ENCODE measurements at regions not wholly inside any gene's neighbourhood (a gene's known extent, or its start where the extent isn't known, plus 50 kb on each side); places are given as distances from the start of the nearest gene placed in this dataset.
A peak's percentile ranks its signal among the peaks of the same experiment; 100 is the strongest.

GRCh38 chr11:69953356-69953755 is 124.8 kb upstream of the ANO1 start:
- no peaks in the 10 kb centered on the region for H3K36me3 Mint-ChIP-seq (ENCODE audit: low read depth)
- no peak for DNase-seq

GRCh38 chr11:69954756-69955155 is 123.4 kb upstream of the ANO1 start:
- no peaks in the 10 kb centered on the region for H3K4me1 ChIP-seq (ENCODE audit: control insufficient read depth, insufficient read depth, low read length)
- DNase-seq = no peak
- no peak overlapping the region for H3K9ac ChIP-seq (ENCODE audit: extremely low read depth, low read length, poor library complexity, severe bottlenecking)
- H3K27ac ChIP-seq (ENCODE audit: low read depth, low read length) = no peak overlapping the region
- TF ChIP-seq CTCF (conservative IDR thresholded peaks at IDR 0.05) = no peak
- H3K27ac Mint-ChIP-seq = no peak overlapping the region
- no peaks in the 10 kb centered on the region for H3K36me3 ChIP-seq (ENCODE audit: control insufficient read depth, insufficient read depth, low read length)
- H3K4me1 Mint-ChIP-seq = no peaks in the 10 kb centered on the region
- H3K36me3 Mint-ChIP-seq (ENCODE audit: low read depth) = no peaks in the 10 kb centered on the region
- H3K9me3 ChIP-seq (ENCODE audit: control insufficient read depth, low read length) = no peaks in the 10 kb centered on the region
- H3K27me3 Mint-ChIP-seq (ENCODE audit: insufficient read depth) = peaks cover 22% of the 10 kb centered on the region
- H3K27me3 ChIP-seq (ENCODE audit: control insufficient read depth, insufficient read depth, low read length, poor library complexity, severe bottlenecking) = no peaks in the 10 kb centered on the region
- WGBS, 2 experiments (ENCODE audit: insufficient coverage in 1 of 2, insufficient read length in 1 of 2) = 92 to 98% methylated on average over 12 of the region's 12 CpGs
- no peak overlapping the region for H3K4me3 Mint-ChIP-seq
- H3K9me3 Mint-ChIP-seq = peaks cover 4% of the 10 kb centered on the region
- H3K4me3 ChIP-seq (ENCODE audit: low read length) = no peak overlapping the region

More at GRCh38 chr11:69953356-69953755, 124.8 kb upstream of the ANO1 start:
- Mint-ChIP-seq H3K27ac (no peak overlapping the region), H3K27me3 (ENCODE audit: insufficient read depth) (peaks cover 21% of the 10 kb centered on the region), H3K4me3 (no peak overlapping the region), H3K4me1 (peaks cover 11% of the 10 kb centered on the region), H3K9me3 (no peaks in the 10 kb centered on the region)
- Histone ChIP-seq H3K9me3 (ENCODE audit: control insufficient read depth, low read length) (no peaks in the 10 kb centered on the region), H3K27ac (ENCODE audit: low read depth, low read length) (no peak overlapping the region), H3K9ac (ENCODE audit: extremely low read depth, low read length, poor library complexity, severe bottlenecking) (no peak overlapping the region), H3K4me1 (ENCODE audit: control insufficient read depth, insufficient read depth, low read length) (peaks cover 3% of the 10 kb centered on the region), H3K4me3 (ENCODE audit: low read length) (no peak overlapping the region), H3K27me3 (ENCODE audit: control insufficient read depth, insufficient read depth, low read length, poor library complexity, severe bottlenecking) (no peaks in the 10 kb centered on the region), H3K36me3 (ENCODE audit: control insufficient read depth, insufficient read depth, low read length) (no peaks in the 10 kb centered on the region)
- 88 to 91% methylated on average over 9 of the region's 9 CpGs for WGBS, 2 experiments (ENCODE audit: insufficient coverage in 1 of 2, insufficient read length in 1 of 2)
- TF ChIP-seq CTCF (conservative IDR thresholded peaks at IDR 0.05) = no peak

GRCh38 chr11:69956669-69957190 is 121.4 kb upstream of the ANO1 start:
- peaks cover 16% of the 10 kb centered on the region for H3K27me3 Mint-ChIP-seq (ENCODE audit: insufficient read depth)

More at GRCh38 chr11:69956669-69957190, 121.4 kb upstream of the ANO1 start:
- no peaks in the 10 kb centered on the region for H3K36me3 Mint-ChIP-seq (ENCODE audit: low read depth)
- H3K27ac Mint-ChIP-seq = no peak overlapping the region
- WGBS, 2 experiments (ENCODE audit: insufficient coverage in 1 of 2, insufficient read length in 1 of 2) = 85 to 100% methylated on average over 5 to 8 of the region's 8 CpGs
- H3K27ac ChIP-seq (ENCODE audit: low read depth, low read length) = no peak overlapping the region
- H3K4me3 ChIP-seq (ENCODE audit: low read length) = no peak overlapping the region
- DNase-seq = peak; percentile 25
- peaks cover 4% of the 10 kb centered on the region for H3K9me3 Mint-ChIP-seq
- H3K36me3 ChIP-seq (ENCODE audit: control insufficient read depth, insufficient read depth, low read length) = no peaks in the 10 kb centered on the region
- no peaks in the 10 kb centered on the region for H3K9me3 ChIP-seq (ENCODE audit: control insufficient read depth, low read length)
- no peaks in the 10 kb centered on the region for H3K27me3 ChIP-seq (ENCODE audit: control insufficient read depth, insufficient read depth, low read length, poor library complexity, severe bottlenecking)
- no peak for TF ChIP-seq CTCF (conservative IDR thresholded peaks at IDR 0.05)
- H3K4me1 ChIP-seq (ENCODE audit: control insufficient read depth, insufficient read depth, low read length) = no peaks in the 10 kb centered on the region
- no peak overlapping the region for H3K9ac ChIP-seq (ENCODE audit: extremely low read depth, low read length, poor library complexity, severe bottlenecking)
- no peaks in the 10 kb centered on the region for H3K4me1 Mint-ChIP-seq
- no peak overlapping the region for H3K4me3 Mint-ChIP-seq

All from endodermal cell (in vitro differentiated cells).